Transverse colon (tissue), 4 donors: ENCODE measurements at regions not wholly inside any gene's neighbourhood (a gene's known extent, or its start where the extent isn't known, plus 50 kb on each side); places are given as distances from the start of the nearest gene placed in this dataset.

Experiments
- DNase-seq: peaks from one replicate; pipeline ENCODE4 v3.0.0-alpha.2; 2019
- H3K27ac ChIP-seq, 4 donors: fragments of 200-600 bp; sonication (generic); 2 replicates each; pipeline ENCODE4 v1.5.1; 2016 to 2018; ENCODE audit warnings: inconsistent platforms in 4 of 4
- H3K27me3 ChIP-seq: fragments of 200-600 bp; sonication (generic); 2 replicates; pipeline ENCODE4 v1.5.1; 2017; ENCODE audit warnings: inconsistent platforms
- H3K36me3 ChIP-seq, 4 donors: fragments of 200-600 bp; sonication (generic); 2 replicates each; pipeline ENCODE4 v1.5.1; 2017 to 2019; ENCODE audit warnings: inconsistent platforms in 4 of 4
- H3K4me1 ChIP-seq, 4 donors: fragments of 200-600 bp; sonication (generic); 2 replicates each; pipeline ENCODE4 v1.5.1; 2017 to 2020; ENCODE audit warnings: inconsistent platforms in 4 of 4
- H3K4me3 ChIP-seq, 4 donors: fragments of 200-600 bp; sonication (generic); 1 replicate in 1 of 4; 2 replicates in 3 of 4; pipeline versions ENCODE4 v1.5.1 to v1.6.1; 2017 to 2019; ENCODE audit warnings: inconsistent platforms in 4 of 4
- H3K9me3 ChIP-seq, 2 donors: fragments of 200-600 bp; sonication (generic); 2 replicates each; pipeline ENCODE4 v1.5.1; 2017 to 2019; ENCODE audit warnings: inconsistent platforms in 2 of 2
- CTCF ChIP-seq, 5 experiments: fragments of 200-600 bp in 3 of 5; fragments of 450-650 bp in 2 of 5; sonication (generic) in 3 of 5; IDR thresholded peaks; 1 replicate in 2 of 5; 2 replicates in 3 of 5; pipeline ENCODE4 v1.5.1; 2016 to 2017; ENCODE audit warnings: antibody characterized with exemption in 5 of 5, inconsistent platforms in 3 of 5, mild to moderate bottlenecking in 2 of 5, moderate library complexity in 1 of 5
- EP300 ChIP-seq: sonication (generic); formaldehyde crosslinking; IDR thresholded peaks from one replicate; pipeline ENCODE4 v1.6.1; 2017; ENCODE audit warnings: antibody characterized with exemption, low read depth
- POLR2A ChIP-seq: fragments of 450-650 bp; IDR thresholded peaks from one replicate; pipeline ENCODE4 v1.6.1; 2016; ENCODE audit warnings: antibody characterized with exemption, mild to moderate bottlenecking, moderate library complexity
- POLR2AphosphoS5 ChIP-seq, 3 donors: sonication (generic); formaldehyde crosslinking; IDR thresholded peaks; one replicate each; pipeline ENCODE4 v1.6.1; 2016; ENCODE audit warnings: antibody characterized with exemption in 3 of 3
- WGBS, 2 donors: methylation state at CpG; one replicate each; pipeline ENCODE4 v1.1.5; 2018; ENCODE audit warnings: low coverage in 1 of 2; 5-methylcytosine and 5-hydroxymethylcytosine counted together
- in situ Hi-C, 4 donors: fragments of 200-750 bp; cut with MboI; loops; one replicate each; pipeline versions ENCODE4 v1.15.0 to v1.15.1; 2017; ENCODE audit warnings: low sequenced_read_pairs in 3 of 4, low pct_ligation_motif_present in 1 of 4, low pct_unique_long_range_greater_than_20kb in 1 of 4
- intact Hi-C: fragments of 100-400 bp; cut with DNase I; formaldehyde crosslinking; loops from one replicate; pipeline ENCODE4 v1.15.1; 2023; ENCODE audit warnings: low total_unique reads

DNA sequence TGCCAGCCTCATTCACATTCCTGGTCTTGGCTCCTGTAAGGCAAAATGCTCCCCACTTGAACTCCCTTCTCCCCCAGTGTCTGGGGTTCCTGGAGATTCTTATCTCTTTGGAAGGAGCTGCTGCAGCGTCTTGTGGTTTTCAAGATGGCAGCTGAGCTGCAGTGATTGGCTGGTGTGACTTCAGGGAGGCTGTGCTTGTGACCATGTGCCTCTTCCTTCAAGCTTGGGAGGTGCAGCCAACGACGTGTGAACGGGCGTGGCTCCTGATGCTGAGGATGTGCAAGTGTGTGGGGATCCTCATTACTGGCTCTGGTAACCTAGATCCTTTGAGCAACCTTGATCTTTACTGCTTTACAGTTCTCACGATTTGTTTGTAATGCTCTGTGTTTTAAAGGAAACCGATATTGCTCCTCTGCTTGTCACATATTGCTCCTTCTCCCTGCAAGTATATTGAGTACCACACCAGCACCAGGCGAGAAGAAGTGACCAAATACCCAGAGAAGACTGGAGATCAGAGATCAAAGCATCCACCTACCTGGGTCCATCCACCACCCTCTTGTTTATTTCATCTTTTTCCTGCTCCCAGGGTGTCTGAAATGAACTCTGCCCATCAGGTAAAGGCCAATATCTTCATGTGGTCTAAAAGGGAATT, 208.5 kb downstream of the FGF9 start:
- intact Hi-C loops (loop anchor here (5.0 kb wide), 1 partner anchor 122 kb away; no protein-coding TSS in a partner anchor), in situ Hi-C loops (no loop called here)
- Histone ChIP-seq H3K27me3 (no peaks in the 10 kb centered on the region), H3K9me3 (no peaks in the 10 kb centered on the region), H3K4me3 (no peak overlapping the region), H3K36me3 (no peaks in the 10 kb centered on the region), H3K27ac (no peak overlapping the region), H3K4me1 (no peaks in the 10 kb centered on the region)
- DNase-seq: no peak
- TF ChIP-seq CTCF (IDR thresholded peaks at IDR 0.05) (no peak), POLR2A (no peak), EP300 (no peak), POLR2AphosphoS5 (IDR thresholded peaks at IDR 0.05) (no peak)
- WGBS, 2 donors: 71 to 87% methylated on average over 2 to 8 of the region's 8 CpGs

DNA sequence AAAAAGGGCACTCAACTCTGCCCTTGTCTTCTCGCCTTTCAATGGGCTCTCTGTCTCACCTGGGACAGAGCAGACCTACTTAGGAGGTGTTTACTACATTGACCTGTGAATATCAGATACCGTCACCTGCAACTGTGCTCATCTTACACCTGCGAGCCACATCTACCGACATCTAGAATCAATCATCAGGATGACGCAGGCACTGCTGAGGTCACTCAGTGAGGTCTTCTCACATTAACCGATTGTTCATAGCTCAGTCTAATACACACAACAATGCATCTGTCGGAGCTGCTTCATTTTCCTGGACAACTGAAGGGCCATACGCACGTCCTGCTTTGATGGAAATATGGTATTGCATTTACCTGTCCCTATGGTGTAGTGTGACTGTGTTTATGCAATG, 211.9 kb downstream of the FGF9 start:
- Histone ChIP-seq H3K27me3 (no peaks in the 10 kb centered on the region), H3K36me3 (no peaks in the 10 kb centered on the region)

GRCh38 chr13:21883713-21884112, 212.8 kb downstream of the FGF9 start:
- no peak overlapping the region for H3K4me3 ChIP-seq
- H3K27ac ChIP-seq: no peak overlapping the region
- no peaks in the 10 kb centered on the region for H3K9me3 ChIP-seq
- intact Hi-C loops (no loop called here), in situ Hi-C loops (no loop called here)
- H3K27me3 ChIP-seq: no peaks in the 10 kb centered on the region
- H3K4me1 ChIP-seq: no peaks in the 10 kb centered on the region
- WGBS, 2 donors: 35% methylated on average over 1 of the region's 1 CpG; no CpG with 5 or more reads in 1 of the 2 donors
- DNase-seq: no peak
- H3K36me3 ChIP-seq: no peaks in the 10 kb centered on the region
- TF ChIP-seq POLR2A (no peak), EP300 (no peak), POLR2AphosphoS5 (IDR thresholded peaks at IDR 0.05) (no peak), CTCF (IDR thresholded peaks at IDR 0.05) (no peak)

More for the DNA sequence above, 211.9 kb downstream of the FGF9 start:
- 82 to 98% methylated on average over 7 to 9 of the region's 9 CpGs for WGBS, 2 donors
- Histone ChIP-seq H3K27ac (no peak overlapping the region), H3K4me3 (no peak overlapping the region), H3K9me3 (no peaks in the 10 kb centered on the region), H3K4me1 (no peaks in the 10 kb centered on the region)
- intact Hi-C loops (no loop called here), in situ Hi-C loops (no loop called here)
- DNase-seq: no peak
- TF ChIP-seq POLR2AphosphoS5 (IDR thresholded peaks at IDR 0.05) (no peak), EP300 (no peak), CTCF (IDR thresholded peaks at IDR 0.05) (no peak), POLR2A (no peak)

DNA sequence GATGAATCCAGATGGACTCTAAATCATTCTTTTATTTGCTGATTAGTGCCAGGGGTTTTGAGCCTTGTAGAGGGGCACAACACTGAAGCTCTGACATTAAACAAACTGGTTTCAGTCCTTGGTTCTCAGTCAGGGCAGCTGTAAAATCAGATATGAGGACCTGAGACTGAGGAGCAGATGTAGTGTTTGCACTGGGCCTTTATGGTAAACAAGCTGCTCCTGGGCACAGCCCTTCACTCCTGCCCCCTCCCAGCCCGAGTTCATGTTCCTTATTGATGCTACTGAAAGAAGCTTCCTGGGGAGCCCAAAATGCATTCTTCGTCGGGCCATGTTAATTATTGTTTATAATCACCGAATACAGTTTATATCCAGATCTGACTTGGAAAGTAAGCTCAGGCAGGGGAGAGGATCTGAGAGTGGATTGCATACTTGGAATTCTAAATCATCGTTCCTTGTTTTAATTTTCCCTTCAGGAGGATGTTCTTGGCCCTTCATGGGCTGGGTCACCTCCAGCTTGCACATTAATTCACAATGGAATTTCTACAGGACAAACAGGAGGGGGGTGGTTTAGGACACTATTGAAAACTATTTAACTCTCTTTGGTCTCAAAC, 213.5 kb downstream of the FGF9 start:
- H3K36me3 ChIP-seq: no peaks in the 10 kb centered on the region
- no peak for DNase-seq
- no peak overlapping the region for H3K4me3 ChIP-seq
- H3K9me3 ChIP-seq: no peaks in the 10 kb centered on the region
- 33% methylated on average over 5 of the region's 5 CpGs; no CpG with 5 or more reads in 1 of the 2 donors for WGBS, 2 donors
- TF ChIP-seq CTCF (IDR thresholded peaks at IDR 0.05): no peak
- no peak for TF ChIP-seq POLR2AphosphoS5 (IDR thresholded peaks at IDR 0.05)
- no peak for TF ChIP-seq POLR2A
- no peak for TF ChIP-seq EP300
- H3K4me1 ChIP-seq: no peaks in the 10 kb centered on the region
- H3K27ac ChIP-seq: no peak overlapping the region
- intact Hi-C loops (no loop called here), in situ Hi-C loops (no loop called here)
- no peaks in the 10 kb centered on the region for H3K27me3 ChIP-seq
